GM12864 (cell line): ENCODE measurements at regions not wholly inside any gene's neighbourhood (a gene's known extent, or its start where the extent isn't known, plus 50 kb on each side); places are given as distances from the start of the nearest gene placed in this dataset.

ENCODE experiments used
- DNase-seq: peaks from one replicate; pipeline ENCODE4 v3.0.0-alpha.2; 2011; ENCODE audit warnings: low read depth
- H3K4me3 ChIP-seq: 2 replicates; pipeline ENCODE4 v1.5.1; 2011; ENCODE audit warnings: mild to moderate bottlenecking, low read depth, low read length, control low read depth
- TF ChIP-seq, protein P1 (sequence below): IDR thresholded peaks from 2 replicates; pipeline ENCODE4 v1.5.1; 2011; ENCODE audit warnings: low read depth, mild to moderate bottlenecking, moderate library complexity, low read length, control low read depth, inconsistent platforms; ENCODE audit errors: missing control alignments

- no peak for DNase-seq
- no peak overlapping the region for H3K4me3 ChIP-seq
- TF ChIP-seq, protein P1, sequence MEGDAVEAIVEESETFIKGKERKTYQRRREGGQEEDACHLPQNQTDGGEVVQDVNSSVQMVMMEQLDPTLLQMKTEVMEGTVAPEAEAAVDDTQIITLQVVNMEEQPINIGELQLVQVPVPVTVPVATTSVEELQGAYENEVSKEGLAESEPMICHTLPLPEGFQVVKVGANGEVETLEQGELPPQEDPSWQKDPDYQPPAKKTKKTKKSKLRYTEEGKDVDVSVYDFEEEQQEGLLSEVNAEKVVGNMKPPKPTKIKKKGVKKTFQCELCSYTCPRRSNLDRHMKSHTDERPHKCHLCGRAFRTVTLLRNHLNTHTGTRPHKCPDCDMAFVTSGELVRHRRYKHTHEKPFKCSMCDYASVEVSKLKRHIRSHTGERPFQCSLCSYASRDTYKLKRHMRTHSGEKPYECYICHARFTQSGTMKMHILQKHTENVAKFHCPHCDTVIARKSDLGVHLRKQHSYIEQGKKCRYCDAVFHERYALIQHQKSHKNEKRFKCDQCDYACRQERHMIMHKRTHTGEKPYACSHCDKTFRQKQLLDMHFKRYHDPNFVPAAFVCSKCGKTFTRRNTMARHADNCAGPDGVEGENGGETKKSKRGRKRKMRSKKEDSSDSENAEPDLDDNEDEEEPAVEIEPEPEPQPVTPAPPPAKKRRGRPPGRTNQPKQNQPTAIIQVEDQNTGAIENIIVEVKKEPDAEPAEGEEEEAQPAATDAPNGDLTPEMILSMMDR, result no peak
Measured at GRCh38 chr3:101950985-101951733, 101.8 kb downstream of the NFKBIZ start.

DNA sequence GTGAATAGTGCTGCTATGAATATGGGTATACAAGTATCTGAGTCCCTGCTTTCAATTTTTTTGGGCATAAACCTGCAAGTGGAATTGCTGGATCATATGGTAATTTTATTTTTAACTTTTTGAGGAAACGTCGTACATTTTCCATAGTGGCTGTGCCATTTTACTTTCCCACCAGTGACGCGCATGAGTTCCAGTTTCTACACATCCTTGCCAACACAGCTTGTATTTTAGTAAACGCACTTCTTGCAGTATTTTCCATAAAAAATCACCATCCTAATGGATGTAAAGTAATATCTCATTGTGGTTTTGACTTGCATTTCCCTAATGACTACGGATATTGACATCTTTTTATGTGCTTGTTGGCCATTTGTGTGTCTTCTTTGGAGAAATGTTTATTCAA is 105.0 kb downstream of the NFKBIZ start:
- no peak for DNase-seq
- TF ChIP-seq, protein P1, result no peak

GRCh38 chr3:101954936-101955335 is 105.6 kb downstream of the NFKBIZ start:
- DNase-seq, result no peak
- H3K4me3 ChIP-seq, result no peak overlapping the region
- TF ChIP-seq, protein P1, result no peak

More for the DNA sequence above, 105.0 kb downstream of the NFKBIZ start:
- H3K4me3 ChIP-seq, result no peak overlapping the region

DNA sequence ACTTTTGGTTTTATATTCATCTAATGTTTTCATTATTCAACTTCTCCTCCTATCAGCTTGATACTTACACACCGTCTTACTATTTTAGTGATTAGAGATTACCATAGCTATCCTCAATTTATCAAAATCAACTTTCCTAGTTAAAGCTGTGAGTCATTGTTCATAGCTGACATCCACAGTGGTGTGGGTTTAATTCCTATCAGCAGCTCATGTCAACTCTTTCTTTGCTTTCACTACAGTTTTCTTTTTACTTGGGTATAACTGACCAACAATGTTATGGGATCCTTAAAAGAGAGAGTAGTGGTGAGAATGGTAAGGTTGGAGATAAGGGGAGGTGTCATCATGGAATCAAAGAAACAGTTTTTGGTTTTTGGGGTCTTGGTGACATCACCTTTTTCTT is 112.7 kb downstream of the NFKBIZ start:
- no peak for DNase-seq
- no peak overlapping the region for H3K4me3 ChIP-seq
- TF ChIP-seq, protein P1, result no peak

- TF ChIP-seq, protein P1, result no peak
- DNase-seq, result no peak
- H3K4me3 ChIP-seq, result no peak overlapping the region
Measured at GRCh38 chr3:101963902-101964362, 114.6 kb downstream of the NFKBIZ start.

DNA sequence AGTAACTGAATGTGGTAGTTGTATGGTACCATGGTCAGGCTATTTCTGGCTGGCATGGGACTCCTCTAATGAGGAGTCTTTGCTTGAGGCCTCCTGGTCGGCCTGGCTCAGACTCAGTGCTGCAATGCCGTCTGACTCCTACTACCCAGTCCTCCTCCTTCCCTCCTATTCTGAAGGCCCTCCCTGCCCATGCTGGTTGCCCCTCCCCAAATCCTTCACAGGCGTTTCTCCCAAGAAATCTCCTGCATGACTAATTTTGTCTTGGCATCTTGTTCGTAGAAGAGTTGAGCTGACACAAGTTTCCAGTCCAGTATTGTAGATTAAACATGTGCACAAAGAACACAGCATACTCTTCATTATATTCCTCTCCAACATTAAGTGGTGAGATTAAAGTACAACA is 115.5 kb downstream of the NFKBIZ start:
- TF ChIP-seq, protein P1, result no peak
- H3K4me3 ChIP-seq, result no peak overlapping the region
- no peak for DNase-seq

- no peak overlapping the region for H3K4me3 ChIP-seq
- TF ChIP-seq, protein P1, result no peak
- DNase-seq, result no peak
Measured at GRCh38 chr3:101966226-101966625, 116.9 kb downstream of the NFKBIZ start.
